MCF 10A (cell line): ENCODE measurements at regions not wholly inside any gene's neighbourhood (a gene's known extent, or its start where the extent isn't known, plus 50 kb on each side); places are given as distances from the start of the nearest gene placed in this dataset.

Source experiments
- BruUV-seq: library from RNA; stranded (reverse); fragments of 400-500 nt; replicated peaks from 2 replicates; lab custom pipeline; 2021; lab: Mats Ljungman, UMichigan
- CTCF ChIA-PET: fragments of 300-600 bp; sonication (Branson Sonifier 250); formaldehyde crosslinking; extraction: SDS; loops from one replicate; lab custom pipeline; 2021; ENCODE audit warnings: antibody characterized with exemption, inconsistent platforms; lab: Yijun Ruan, JAX
- POLR2A ChIA-PET: fragments of 300-600, 350-650 bp; sonication (Branson Sonifier 250); formaldehyde crosslinking; extraction: SDS; loops from one replicate; lab custom pipeline; 2020; ENCODE audit warnings: antibody characterized with exemption, inconsistent platforms; lab: Yijun Ruan, JAX
- DNase-seq: peaks from one replicate; pipeline ENCODE4 v3.0.0-alpha.2; 2018; ENCODE audit not compliant: unreplicated experiment
- H3K27ac Mint-ChIP-seq: one replicate; pipeline ENCODE4 v1.8.0; 2022; ENCODE audit warnings: mild to moderate bottlenecking, low read depth, mixed read lengths; ENCODE audit not compliant: unreplicated experiment
- H3K27me3 Mint-ChIP-seq: one replicate; pipeline ENCODE4 v1.8.0; 2022; ENCODE audit warnings: mixed read lengths; ENCODE audit not compliant: insufficient read depth, unreplicated experiment
- H3K36me3 Mint-ChIP-seq: one replicate; pipeline ENCODE4 v1.8.0; 2022; ENCODE audit warnings: mild to moderate bottlenecking, moderate library complexity, mixed read lengths; ENCODE audit not compliant: insufficient read depth, unreplicated experiment
- H3K4me1 Mint-ChIP-seq: one replicate; pipeline ENCODE4 v1.8.0; 2022; ENCODE audit warnings: mixed read lengths; ENCODE audit not compliant: insufficient read depth, unreplicated experiment
- H3K4me3 Mint-ChIP-seq: one replicate; pipeline ENCODE4 v1.8.0; 2022; ENCODE audit warnings: mild to moderate bottlenecking, moderate library complexity, mixed read lengths; ENCODE audit not compliant: unreplicated experiment
- H3K9me3 Mint-ChIP-seq: one replicate; pipeline ENCODE4 v1.8.0; 2022; ENCODE audit warnings: mixed read lengths; ENCODE audit not compliant: unreplicated experiment
- intact Hi-C: fragments of 100-400 bp; cut with micrococcal nuclease; formaldehyde crosslinking; loops from 2 replicates; pipeline ENCODE4 v1.14.1; 2022
- TF ChIP-seq, protein P1 (sequence below): fragments of 200-600 bp; IDR thresholded peaks from one replicate; pipeline ENCODE4 v1.8.0; 2022; ENCODE audit warnings: antibody characterized with exemption, mild to moderate bottlenecking; ENCODE audit not compliant: unreplicated experiment

DNA sequence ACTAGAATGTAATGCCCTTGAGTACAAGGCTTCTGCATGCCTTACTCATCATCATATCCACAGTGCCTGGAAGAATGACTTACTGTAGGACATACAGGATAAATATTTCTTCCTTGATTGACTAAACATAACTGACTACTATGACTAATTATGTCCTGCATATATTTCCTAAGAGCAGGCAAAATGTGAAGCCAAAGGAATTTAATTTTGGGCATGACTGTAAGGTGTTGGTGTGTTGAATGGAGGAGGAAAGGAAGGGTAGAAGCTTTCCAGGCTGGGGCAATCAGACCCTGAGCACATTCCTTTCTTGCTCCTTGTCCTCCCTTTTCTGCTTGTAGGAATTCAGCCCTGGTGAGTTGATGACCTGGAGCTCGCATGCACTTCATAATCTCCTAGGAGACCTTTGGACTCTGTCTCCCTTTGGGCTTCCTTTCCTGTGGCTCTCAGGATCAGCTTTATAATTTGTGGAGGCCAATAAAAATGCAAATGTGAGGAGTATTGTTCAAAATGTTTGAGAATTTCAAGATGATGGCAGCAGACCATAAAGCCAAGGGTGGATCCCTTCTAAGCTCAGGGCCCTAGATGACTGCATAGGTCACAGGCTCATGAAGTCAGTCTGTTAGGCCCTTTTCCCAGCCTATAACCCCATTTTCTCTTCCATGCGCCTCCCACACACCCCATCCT is 174.0 kb downstream of the HMHB1 start:
- no peaks in the 10 kb centered on the region for H3K27me3 Mint-ChIP-seq
- DNase-seq, result peak; percentile 77
- no peak overlapping the region for H3K4me3 Mint-ChIP-seq
- peak overlapping the region; percentile 22 for H3K27ac Mint-ChIP-seq
- intact Hi-C loops, result loop anchor here (5.0 kb wide), 1 partner anchor 156 kb away; no protein-coding TSS in a partner anchor
- BruUV-seq, result no TSS peak
- POLR2A ChIA-PET, result interaction anchor here (0.5 to 2.2 kb wide), 14 partner anchors 8 to 1793 kb away, joined by 3 to 12 read pairs (median 3); partner anchors contain the start of genes KCTD16 and YIPF5
- no peaks in the 10 kb centered on the region for H3K36me3 Mint-ChIP-seq
- TF ChIP-seq, protein P1, sequence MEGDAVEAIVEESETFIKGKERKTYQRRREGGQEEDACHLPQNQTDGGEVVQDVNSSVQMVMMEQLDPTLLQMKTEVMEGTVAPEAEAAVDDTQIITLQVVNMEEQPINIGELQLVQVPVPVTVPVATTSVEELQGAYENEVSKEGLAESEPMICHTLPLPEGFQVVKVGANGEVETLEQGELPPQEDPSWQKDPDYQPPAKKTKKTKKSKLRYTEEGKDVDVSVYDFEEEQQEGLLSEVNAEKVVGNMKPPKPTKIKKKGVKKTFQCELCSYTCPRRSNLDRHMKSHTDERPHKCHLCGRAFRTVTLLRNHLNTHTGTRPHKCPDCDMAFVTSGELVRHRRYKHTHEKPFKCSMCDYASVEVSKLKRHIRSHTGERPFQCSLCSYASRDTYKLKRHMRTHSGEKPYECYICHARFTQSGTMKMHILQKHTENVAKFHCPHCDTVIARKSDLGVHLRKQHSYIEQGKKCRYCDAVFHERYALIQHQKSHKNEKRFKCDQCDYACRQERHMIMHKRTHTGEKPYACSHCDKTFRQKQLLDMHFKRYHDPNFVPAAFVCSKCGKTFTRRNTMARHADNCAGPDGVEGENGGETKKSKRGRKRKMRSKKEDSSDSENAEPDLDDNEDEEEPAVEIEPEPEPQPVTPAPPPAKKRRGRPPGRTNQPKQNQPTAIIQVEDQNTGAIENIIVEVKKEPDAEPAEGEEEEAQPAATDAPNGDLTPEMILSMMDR, result no peak
- H3K9me3 Mint-ChIP-seq, result peaks cover 7% of the 10 kb centered on the region
- CTCF ChIA-PET, result interaction anchor here (0.5 to 2.9 kb wide), 11 partner anchors 8 to 1094 kb away, joined by 3 to 13 read pairs (median 4); no protein-coding TSS in a partner anchor
- H3K4me1 Mint-ChIP-seq, result peaks cover 34% of the 10 kb centered on the region

DNA sequence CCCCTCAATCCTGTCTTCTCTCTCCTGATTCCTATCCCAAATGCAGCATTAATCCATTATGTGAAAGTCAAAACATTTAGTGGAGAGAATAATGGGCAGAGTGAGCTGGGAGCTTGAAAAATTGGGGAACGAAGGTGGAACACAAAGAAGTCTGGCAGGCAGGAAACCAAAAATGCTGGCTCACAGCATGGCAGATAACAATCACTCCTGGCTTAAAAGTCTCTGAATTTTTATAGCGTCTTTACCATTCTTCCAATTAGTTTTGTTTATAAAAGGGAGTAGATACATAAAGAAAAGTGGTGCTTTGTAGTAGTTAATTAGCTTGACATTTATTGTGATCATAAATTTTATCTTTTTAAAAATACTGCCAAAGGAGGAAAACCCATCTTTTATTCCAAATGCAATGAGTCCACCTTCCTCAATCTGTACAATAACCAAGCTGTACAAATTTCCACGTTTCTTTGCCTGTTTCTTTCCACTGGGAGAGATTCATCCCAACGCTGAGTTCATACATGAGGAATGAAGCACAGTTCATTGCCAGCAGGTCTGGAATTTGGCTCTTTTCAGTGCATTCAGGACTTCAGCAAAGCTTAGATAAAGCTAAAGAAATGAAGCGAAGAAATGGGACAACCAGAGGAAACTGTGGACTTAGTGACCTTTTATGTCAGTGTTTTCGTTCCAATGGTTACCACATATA is 174.7 kb downstream of the HMHB1 start:
- intact Hi-C loops, result loop anchor here (5.0 kb wide), 1 partner anchor 156 kb away; no protein-coding TSS in a partner anchor
- no peaks in the 10 kb centered on the region for H3K36me3 Mint-ChIP-seq
- CTCF ChIA-PET, result interaction anchor here (0.6 to 2.9 kb wide), 7 partner anchors 9 to 1095 kb away, joined by 3 to 13 read pairs (median 3); no protein-coding TSS in a partner anchor
- no peak for DNase-seq
- H3K4me1 Mint-ChIP-seq, result peaks cover 34% of the 10 kb centered on the region
- H3K27me3 Mint-ChIP-seq, result no peaks in the 10 kb centered on the region
- H3K4me3 Mint-ChIP-seq, result no peak overlapping the region
- H3K27ac Mint-ChIP-seq, result peak overlapping the region; percentile 22
- BruUV-seq, result no TSS peak
- TF ChIP-seq, protein P1, result no peak
- POLR2A ChIA-PET, result interaction anchor here (0.5 to 2.2 kb wide), 12 partner anchors 8 to 184 kb away, joined by 3 to 12 read pairs (median 4); partner anchors contain the start of genes KCTD16 and YIPF5
- H3K9me3 Mint-ChIP-seq, result no peaks in the 10 kb centered on the region

DNA sequence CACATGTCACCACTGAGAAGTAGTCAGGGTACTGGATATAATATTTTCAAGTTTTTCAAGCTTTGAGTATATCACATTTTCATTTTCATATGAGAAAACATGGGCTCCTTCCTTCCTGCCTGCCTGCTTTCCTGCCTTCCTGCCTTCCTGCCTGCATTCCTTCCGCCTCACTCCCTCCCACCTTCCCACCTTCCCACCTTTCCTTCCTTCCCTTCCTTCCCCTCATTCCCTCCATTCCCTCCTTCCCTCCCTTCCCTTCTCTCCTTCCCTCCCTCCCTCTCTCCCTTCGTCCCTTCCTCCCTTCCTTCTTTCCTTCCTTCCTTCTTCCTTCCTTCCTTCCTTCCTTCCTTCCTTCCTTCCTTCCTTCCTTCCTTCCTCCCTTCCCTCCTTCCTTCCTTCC is 175.3 kb downstream of the HMHB1 start:
- Mint-ChIP-seq H3K27me3 (no peaks in the 10 kb centered on the region), H3K9me3 (no peaks in the 10 kb centered on the region), H3K4me3 (no peak overlapping the region), H3K36me3 (no peaks in the 10 kb centered on the region), H3K27ac (no peak overlapping the region), H3K4me1 (peaks cover 34% of the 10 kb centered on the region)
- intact Hi-C loops, result loop anchor here (5.0 kb wide), 1 partner anchor 155 kb away; no protein-coding TSS in a partner anchor
- POLR2A ChIA-PET, result interaction anchor here (1.4 to 2.2 kb wide), 3 partner anchors 7 to 22 kb away, joined by 3 to 7 read pairs (median 3); no protein-coding TSS in a partner anchor
- no peak for DNase-seq
- CTCF ChIA-PET, result interaction anchor here (1.6 to 2.9 kb wide), 2 partner anchors 9 to 155 kb away, joined by 3 to 8 read pairs; no protein-coding TSS in a partner anchor
- TF ChIP-seq, protein P1, result no peak
- no TSS peak for BruUV-seq
